HG02943 (cell line): ENCODE measurements at regions not wholly inside any gene's neighbourhood (a gene's known extent, or its start where the extent isn't known, plus 50 kb on each side); places are given as distances from the start of the nearest gene placed in this dataset.
"Not testable (repeated sequence)": the region's sequence is repeated elsewhere in the genome, so short reads cannot be mapped to it uniquely, and the experiment has no call there.

Experiments used
- ATAC-seq: cut with Tn5 transposase; IDR thresholded peaks from one replicate; pipeline ENCODE4 v1.9.1; 2021; ENCODE audit warnings: mild to moderate bottlenecking, low read depth, moderate library complexity; ENCODE audit not compliant: unreplicated experiment

GRCh38 chr10:118436742-118437141 is 94.6 kb upstream of the FAM204A start:
- no peak for ATAC-seq

GRCh38 chr10:118430190-118430589 is 88.1 kb upstream of the FAM204A start:
- no peak for ATAC-seq

GRCh38 chr10:118423800-118424442 is 81.8 kb upstream of the FAM204A start:
- ATAC-seq, result no peak

GRCh38 chr10:118422241-118422640 is 80.1 kb upstream of the FAM204A start:
- no peak for ATAC-seq

GRCh38 chr10:118420049-118420448 is 77.9 kb upstream of the FAM204A start:
- not testable (repeated sequence) for ATAC-seq

- ATAC-seq, result no peak
Measured at GRCh38 chr10:118412932-118413331, 70.8 kb upstream of the FAM204A start.

GRCh38 chr10:118412132-118412760 is 70.1 kb upstream of the FAM204A start:
- ATAC-seq, result no peak

- ATAC-seq, result no peak
Measured at GRCh38 chr10:118409295-118409694, 67.2 kb upstream of the FAM204A start.

GRCh38 chr10:118408181-118408580 is 66.1 kb upstream of the FAM204A start:
- no peak for ATAC-seq

GRCh38 chr10:118407777-118408176 is 65.7 kb upstream of the FAM204A start:
- ATAC-seq, result no peak

GRCh38 chr10:118407026-118407425 is 64.9 kb upstream of the FAM204A start:
- no peak for ATAC-seq

- no peak for ATAC-seq
Measured at GRCh38 chr10:118405928-118406327, 63.8 kb upstream of the FAM204A start.

- ATAC-seq, result no peak
Measured at GRCh38 chr10:118403967-118404366, 61.8 kb upstream of the FAM204A start.

GRCh38 chr10:118401708-118402193 is 59.6 kb upstream of the FAM204A start:
- ATAC-seq, result no peak

- ATAC-seq, result no peak
Measured at GRCh38 chr10:118397391-118397790, 55.3 kb upstream of the FAM204A start.

GRCh38 chr10:118395947-118396346 is 53.8 kb upstream of the FAM204A start:
- no peak for ATAC-seq

- no peak for ATAC-seq
Measured at GRCh38 chr10:118394301-118395200, 52.4 kb upstream of the FAM204A start.

GRCh38 chr10:118392761-118393160 is 50.6 kb upstream of the FAM204A start:
- ATAC-seq, result no peak
